CD4-positive, alpha-beta T cell treated with Interleukin-1 beta for 1 hour (primary cell): ENCODE measurements at regions not wholly inside any gene's neighbourhood (a gene's known extent, or its start where the extent isn't known, plus 50 kb on each side); places are given as distances from the start of the nearest gene placed in this dataset.
"Not testable (repeated sequence)": the region's sequence is repeated elsewhere in the genome, so short reads cannot be mapped to it uniquely, and the experiment has no call there.

Experiments
- DNase-seq, 2 donors: peaks; one replicate each; pipeline ENCODE4 v3.0.0-alpha.2; 2020 to 2022

DNA sequence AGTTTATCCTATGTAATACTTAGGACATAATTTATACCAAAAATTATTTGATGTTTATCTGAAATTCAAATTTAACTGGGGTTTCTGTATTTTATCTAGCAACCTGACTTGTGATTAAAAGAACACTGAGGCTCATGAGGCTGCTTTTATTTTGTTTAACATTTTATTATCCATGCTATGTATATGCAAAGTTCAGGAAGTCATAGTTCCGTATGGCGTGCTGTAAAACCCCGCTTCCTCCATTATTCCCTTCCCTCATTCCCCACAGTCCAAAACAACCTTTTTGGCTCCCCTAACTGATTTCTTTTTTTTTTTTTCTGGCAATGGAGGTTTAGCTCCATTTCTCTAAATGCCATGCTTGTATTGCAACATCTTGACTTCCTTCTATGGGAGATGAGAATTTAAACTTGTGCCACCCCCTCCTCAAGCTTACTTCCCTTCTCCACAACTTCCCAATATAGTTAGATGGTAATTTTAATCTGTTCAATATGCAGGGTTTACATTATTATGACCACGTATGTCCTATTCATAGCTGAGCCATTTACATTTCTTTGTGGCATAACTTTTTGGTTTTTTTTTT is 138.0 kb upstream of the DNAH14 start:
- no peak for DNase-seq

DNA sequence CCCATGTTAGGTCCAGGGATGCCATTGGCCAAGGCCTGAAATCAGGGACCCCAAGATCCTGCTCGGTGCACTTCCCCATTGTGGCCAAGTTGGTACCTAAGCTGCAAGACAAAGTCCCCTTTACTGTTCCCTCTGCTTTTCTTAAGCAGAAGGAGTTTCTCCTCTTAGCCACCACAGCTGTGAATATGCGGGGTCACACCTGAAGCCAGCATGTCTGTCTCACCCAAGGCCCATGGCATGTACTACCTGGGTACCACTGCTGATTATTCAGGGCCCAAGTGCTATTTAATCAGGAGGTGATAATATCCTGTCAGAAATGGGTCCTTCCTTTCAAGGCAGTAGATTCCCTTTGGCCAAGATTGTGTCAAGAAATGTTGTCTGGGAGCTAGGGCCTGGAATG is 133.9 kb upstream of the DNAH14 start:
- DNase-seq = no peak

DNA sequence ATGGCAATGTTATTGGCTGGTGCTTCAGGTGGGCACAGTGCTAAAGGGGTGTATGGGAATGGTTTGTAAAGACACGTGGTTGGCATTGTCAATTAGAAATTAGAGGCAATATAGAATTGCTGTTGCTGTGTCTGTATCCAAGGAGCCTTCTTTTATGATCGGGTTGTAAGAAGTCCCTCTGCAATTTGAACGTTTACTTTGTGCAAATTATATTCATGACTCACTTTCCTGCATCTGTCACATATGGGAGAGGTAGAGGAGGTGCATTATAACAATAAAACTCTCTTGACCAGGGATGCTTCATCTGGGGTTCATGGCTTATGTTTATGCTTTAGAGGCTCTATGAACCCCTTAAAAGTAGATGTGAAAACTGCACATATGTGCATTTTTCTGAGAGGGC is 130.4 kb upstream of the DNAH14 start:
- DNase-seq = no peak

DNA sequence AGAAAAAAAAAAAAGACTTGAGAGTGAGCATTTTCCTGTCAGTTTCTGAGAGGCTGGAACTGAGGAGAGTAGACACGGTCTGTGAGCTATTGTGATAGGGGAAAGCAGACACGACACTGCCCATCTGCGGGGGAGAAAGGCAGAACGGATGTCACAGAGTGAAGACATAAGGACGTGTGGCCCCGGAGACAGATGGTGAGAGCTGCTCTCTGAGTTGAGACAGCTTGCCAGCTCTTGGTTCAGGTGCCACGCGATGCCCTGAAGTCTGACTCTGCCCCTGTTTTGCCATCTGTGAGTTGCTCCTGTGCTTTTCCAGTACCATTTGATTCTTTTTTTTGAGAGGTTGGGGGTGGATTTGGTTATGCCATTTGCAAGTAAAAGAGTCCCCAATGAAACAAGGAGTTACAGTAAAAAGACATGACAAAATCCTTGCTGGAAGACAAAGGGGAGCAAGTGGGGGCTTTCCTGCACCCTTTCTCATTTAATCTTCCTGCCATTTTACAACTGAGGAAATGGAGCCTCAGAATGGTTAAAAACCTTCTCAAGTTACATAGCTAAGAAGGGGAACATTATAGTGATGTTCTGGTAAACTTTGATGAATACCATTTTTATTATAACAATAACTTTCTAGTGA is 128.9 kb upstream of the DNAH14 start:
- DNase-seq = no peak

DNA sequence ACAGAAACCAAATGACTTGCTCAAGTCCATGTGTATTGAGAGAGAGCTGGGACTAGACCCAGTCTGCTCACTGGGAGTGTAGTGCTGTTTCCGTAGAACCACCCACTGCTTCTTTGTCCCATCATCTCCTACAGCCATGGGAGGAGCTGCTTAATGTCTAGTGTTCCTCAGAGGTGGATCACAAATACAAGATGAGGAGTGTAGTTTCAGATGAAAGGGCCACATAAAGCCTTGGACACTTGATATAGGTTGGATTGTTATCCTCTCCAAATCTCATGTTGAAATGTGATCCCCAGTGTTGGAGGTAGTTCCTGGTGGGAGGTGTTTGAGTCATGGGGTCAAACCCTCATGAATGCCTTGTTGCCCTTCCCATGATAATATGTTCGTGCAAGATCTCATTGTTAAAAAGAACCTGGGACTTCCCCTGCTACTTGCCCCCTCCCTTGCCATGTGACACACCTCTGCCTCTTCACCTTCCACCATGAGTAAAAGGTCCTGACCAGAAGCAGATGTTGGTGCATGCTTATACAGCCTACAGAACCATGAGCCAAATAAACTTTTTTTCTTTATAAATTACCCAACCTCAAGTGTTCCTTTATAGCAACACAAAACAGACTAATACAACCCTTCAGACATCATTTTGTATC is 127.5 kb upstream of the DNAH14 start:
- DNase-seq = no peak

DNA sequence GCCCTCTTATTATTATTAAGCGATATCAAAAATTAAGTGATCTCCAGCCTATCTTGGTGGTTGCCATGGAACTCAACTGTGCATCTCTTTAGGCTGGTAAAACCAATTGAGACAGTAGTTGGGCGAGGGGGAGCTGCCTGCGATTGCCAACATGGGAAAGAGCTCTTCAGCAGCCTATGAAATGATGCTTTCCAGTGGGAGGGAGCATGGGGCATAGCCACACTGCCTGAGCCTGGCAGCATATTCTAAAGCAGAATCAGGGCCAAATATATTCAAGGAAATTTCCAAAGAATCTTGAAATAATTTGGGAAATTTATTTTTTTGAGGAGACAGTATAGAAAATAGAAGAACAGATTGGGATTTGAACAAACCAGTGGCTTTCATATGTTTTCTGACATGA is 126.9 kb upstream of the DNAH14 start:
- DNase-seq = no peak

DNA sequence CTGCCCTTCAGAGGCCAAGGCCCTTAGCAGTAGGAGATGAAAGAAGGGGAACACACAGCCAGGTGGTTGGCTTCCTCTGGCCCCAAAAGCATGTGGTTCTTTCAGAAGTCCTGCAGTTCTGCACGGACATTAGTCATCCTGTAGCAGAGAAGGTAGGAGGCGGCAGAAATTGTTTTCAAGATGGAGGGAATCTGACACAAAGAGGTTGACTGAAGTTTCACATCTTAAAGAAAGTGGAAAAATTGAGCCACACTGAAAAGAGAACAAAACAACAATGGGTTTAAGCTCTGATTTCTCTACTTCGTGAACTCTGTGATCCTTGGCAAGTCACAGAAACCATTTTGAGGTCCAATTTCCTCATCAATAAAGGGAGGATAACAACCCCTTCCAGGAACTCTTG is 125.3 kb upstream of the DNAH14 start:
- DNase-seq = no peak

DNA sequence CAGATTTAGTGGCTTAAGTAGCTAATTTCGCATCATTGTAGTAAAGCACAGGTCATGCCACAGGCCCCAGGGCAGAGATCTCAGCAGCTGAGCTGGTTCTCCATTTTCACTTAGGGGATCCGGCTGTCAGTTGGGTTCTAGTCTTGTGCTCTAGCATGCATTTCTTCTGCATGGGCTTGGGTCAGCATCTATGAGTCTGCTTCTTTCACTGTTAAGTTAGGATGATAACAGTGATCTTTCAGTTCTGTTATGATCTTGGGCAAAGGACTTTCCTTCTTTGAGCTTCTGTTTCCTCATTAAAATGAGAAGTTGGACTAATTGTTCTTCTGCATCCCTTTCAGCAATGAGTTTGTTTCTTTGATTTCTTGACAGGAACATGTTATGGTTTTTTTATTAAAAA is 123.6 kb upstream of the DNAH14 start:
- DNase-seq = no peak

DNA sequence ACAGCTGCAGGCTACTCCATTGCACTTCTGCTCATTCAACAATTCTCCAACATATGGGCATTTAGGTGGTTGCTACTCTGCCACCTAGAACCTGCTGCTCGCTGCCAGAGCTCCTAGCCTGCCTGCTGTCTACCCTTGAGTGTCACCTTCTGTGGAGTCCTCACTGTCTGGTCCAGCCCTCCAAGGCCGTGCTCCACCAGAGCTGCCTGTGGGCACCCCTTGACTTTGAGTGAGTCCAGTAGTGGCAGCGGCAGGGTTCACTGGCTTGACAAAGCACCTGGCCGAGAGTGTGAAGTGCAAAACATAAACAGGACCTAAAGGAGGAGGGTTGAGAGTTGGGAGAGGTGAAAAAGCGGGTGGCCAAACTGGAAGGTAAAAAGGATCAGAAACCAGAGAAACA is 120.3 kb upstream of the DNAH14 start:
- no peak for DNase-seq

DNA sequence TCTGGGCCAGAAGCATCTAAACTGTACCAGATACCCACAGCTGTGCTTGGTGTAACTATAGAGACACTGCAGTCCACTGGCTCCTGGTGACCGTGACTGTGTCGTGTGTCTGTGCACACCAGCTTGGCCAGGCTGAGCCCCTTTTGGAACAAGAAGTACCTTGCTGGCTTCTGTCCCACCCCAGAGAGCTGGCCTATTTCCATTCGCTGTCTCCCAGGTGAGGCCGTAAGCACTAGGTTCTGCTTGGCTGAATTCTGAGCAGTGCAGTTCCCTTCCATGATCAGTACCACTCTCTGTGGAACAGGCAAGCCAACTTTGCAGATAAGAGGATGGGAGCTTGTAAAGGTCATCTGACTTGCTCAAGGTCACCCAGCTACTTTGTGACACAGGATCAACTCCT is 119.9 kb upstream of the DNAH14 start:
- DNase-seq = no peak

DNA sequence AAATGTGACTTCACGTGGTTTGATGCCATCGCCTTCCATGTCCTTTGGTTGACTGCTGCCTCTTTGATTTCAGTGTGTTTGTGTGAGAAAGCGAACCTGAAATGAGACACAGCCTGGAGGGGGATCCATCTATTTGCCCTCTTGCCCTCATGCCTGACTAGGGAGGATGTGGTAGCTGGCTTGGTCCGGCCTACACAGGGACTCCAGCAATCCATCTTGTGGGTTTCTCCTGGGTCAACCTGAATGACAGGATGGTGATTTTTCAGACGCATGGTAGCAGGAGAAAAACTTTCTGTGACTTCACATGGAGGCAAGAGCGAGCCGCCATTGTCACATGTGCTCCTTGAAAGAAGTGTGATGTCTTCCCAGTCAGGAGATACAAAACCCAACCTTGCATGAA is 117.9 kb upstream of the DNAH14 start:
- DNase-seq = no peak

DNA sequence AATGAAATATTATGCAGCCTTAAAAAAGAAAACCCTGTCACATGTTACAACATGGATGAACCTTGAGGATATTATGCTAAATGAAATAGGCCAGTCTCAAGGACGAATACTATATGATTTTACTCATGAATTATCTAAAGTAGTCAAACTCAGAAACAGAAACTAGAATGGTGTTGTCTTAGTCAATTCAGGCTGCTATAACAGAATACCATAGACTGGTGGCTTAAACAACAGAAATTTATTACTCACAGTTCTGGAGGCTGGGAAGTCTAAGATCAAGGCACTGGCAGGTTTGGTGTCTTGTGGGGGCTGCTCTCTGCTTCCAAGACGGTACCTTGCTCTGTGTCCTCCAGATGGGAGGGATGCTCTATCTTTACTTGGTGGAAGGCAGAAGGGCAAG is 113.8 kb upstream of the DNAH14 start:
- DNase-seq = no peak

DNA sequence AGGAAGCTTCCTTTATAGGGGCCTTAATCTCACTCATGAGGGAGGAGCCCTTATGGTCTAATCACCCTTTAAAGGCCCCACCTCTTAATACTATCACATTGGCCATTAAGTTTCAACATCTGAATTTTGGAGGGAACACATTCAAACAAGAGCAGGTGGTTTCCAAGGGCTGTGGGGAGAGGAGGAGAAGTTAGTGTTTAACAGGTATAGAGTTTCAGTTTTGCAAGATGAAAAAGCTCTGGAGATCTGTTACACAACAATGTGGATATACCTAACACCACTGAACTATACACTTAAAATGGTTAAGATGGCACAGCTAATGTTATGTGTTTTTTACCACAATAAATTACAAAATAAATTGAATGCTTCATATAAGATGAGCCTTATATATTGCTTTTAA is 113.4 kb upstream of the DNAH14 start:
- no peak for DNase-seq

DNA sequence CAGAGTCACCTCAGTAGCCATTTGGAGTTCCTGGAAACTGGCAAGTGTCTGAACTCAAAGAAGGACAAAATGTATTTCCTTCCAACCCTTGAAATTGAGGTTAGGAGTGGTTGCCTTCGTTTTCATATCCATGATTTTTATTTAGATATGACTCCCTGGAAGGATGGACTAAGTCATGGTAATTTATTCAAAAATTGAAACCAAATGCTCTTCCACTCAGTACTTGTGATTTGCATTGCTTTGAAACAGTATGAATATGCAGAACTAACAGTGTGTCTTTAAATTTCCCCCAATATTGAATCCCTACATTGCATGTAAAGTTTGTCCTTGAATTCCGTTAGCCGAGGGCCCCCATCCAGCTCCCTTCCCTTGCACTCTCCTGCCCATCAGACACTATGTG is 112.1 kb upstream of the DNAH14 start:
- DNase-seq = no peak

DNA sequence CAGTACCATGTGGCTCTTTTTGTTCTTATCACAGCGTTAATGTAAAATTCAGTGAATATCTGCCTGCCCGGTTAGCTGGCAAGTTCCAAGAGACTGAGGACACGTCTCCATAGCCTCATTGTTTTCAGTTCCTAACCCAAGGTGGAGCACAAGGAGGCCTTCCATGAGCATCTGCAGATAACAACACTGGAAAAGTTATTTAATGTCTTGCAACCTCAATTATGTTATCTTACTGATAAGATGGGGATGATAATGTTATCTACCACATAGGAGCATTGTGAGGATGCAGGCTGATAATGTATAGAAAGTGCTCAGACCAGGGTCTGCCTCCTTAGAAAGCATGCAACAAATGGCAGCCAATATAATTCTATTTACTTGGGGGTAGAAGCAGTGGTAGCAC is 109.6 kb upstream of the DNAH14 start:
- no peak for DNase-seq

DNA sequence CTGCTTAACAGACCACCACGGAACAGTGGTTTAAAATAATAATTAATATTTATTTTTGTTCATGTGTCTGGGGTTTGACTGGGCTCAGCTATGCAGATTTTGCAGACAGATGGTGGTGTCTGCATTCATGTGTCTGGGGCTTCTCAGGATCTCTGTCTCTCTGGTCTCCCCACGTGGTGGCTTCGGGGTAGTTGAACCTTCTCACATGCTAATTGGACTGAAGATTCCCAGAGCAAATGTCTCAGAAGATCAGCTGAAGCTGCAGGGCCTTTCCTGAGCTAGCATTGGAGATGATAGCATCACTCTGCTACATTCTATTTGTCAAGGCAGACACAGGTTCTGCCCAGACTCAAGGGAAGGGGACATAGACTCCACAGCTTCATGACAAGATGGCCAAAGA is 109.1 kb upstream of the DNAH14 start:
- DNase-seq = no peak

DNA sequence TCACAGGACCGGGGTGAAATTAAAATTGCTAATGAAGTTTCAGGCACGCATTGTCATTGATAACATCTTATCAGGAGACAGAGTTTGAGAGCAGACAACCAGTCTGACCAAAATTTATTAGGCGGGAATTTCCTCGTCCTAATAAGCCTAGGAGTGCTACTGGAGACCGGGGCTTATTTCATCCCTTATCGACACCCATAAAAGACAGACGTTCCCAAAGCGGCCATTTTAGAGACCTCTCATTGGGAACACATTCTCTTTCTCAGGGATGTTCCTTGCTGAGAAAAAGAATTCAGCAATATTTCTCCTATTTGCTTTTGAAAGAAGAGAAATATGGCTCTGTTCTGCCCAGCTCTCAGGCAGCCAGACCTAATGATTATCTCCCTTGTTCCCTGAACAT is 107.7 kb upstream of the DNAH14 start:
- DNase-seq = not testable (repeated sequence)

DNA sequence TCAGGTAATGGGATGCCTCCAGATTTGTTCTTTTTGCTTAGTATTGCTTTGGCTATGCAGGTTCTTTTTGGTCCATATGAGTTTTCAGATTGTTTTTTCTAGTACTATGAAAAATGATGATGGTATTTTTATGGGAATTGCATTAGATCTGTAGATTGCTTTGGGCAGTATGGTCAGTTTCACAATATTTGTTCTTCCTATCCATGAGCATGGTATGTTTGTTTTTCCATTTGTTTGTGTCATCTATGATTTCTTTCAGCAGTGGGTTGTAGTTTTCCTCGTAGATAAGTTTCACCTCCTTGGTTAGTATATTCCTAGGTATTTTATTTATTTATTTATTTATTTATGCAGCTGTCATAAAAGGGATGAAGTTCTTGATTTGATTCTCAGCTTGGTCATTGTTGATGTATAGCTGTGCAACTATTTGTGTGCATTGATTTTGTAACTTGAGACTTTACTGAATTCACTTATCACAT is 103.9 kb upstream of the DNAH14 start:
- no peak for DNase-seq

DNA sequence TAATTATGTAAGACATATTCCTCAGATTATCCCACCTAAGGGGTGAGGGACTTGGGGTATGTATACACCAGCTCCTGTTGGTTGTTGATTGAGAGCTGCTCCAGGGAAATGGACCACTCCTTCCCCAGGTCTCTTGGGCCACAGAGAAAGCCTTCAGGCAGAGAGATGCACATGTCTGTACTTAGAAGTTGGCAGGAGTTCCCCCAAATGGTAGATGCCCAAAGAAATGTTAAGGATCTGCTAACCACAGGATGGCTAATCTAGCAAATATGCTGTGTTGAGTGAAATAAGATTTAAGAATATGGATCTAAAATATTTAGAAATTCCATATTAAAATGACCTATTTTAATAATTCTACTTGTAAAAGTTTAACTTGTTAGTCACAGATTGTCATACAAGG is 100.8 kb upstream of the DNAH14 start:
- DNase-seq = no peak

DNA sequence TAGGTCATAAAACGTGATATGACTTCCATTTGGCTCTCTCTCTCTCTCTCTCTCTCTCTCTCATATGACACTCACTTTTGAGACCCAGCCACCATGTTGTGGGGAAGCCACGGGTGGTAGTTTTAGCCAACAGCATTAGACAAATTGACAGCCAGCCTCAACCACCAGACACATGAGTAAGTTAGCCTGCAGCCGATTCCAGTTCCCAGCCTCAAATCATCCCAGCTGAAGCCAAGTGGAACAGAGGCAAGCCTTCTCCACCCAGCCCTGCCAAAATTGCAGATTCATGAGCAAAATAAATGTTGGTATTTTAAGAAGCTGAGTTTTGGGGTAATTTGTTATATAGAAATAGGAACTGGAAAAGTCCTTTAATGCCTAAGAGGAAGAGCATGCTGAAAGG is 98.0 kb upstream of the DNAH14 start:
- DNase-seq = no peak

DNA sequence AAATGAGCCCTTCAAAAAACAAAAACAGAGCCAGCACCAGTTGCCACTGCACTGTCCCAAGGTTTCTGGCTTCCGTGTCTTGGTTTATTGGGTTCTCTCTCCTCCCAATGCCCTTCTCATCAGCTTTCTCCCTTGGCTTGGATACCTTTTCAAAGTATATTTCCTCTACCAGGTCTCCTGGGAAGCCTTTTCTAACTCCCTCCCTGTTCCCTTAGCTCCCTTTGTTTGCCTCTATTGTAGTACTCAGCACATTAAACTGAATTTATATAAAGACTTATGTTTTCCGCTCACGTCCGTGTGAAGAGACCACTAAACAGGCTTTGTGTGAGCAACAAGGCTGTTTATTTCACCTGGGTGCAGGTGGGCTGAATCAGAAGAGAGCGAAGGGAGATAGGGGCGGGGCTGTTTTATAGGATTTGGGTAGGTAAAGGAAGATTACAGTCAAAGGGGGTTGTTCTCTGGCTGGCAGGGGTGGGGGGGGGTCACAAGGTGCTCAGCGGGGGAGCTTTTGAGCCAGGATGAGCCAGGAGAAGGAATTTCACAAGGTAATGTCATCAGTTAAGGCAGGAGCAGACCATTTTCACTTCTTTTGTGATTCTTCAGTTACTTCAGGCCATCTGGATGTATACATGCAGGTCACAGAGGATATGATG is 89.7 kb upstream of the DNAH14 start:
- not testable (repeated sequence) for DNase-seq

DNA sequence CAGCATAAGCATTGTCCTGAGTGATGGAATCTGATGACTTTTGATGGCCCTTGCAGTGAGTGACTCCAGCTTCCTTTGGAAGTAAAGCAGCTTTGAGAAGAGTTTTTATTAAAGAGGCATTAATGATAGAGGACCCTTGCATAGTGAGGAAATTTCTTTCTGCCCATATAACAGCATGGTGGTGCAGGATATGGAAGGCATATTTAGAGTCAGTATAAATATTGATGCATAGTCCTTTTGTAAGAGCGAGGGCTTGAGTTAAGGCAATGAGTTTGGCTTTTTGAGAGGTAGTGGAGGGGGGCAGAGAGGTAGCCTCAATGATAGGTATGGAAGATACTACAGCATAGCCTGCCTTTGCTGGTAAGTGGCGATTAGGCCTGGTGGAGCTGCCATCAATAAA is 87.7 kb upstream of the DNAH14 start:
- not testable (repeated sequence) for DNase-seq

DNA sequence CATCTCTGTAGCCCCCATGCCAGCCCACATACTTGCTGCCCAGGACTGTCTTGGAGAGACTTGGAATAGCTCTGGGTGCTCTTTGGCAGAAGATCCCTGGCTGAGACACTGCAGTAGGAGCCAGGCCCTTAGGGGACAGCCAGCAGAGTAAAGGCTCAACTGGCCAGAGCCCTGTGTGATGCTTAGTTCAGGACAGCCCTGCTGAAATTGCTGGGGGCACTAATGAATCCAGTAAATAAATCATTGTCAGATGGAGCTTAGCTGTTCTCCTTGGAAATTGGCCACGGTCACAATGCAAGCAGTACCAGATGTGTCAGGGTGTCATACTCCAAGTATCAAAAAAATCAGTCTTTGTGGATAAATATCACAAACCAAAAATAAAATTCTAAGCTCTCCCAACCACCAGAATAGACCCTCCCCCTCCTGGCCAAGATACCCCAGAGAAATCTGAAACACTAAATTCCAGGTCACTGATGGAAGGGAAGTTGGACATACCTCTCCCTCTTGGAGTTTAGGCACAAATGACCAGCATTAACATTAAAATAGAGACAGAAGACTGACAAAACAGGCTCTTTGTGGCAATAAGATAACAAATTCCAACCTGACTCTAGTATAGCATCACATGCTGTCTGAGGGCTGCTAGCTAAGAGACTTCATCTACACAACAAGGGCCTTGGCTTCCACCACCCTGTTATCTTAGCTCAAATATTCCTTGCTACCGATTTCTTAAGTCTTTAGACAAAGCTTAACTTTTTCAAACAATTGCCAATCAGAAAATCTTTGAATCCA is 83.2 kb upstream of the DNAH14 start:
- DNase-seq = no peak
